ENCODE measurements at regions not wholly inside any gene's neighbourhood (a gene's known extent, or its start where the extent isn't known, plus 50 kb on each side); places are given as distances from the start of the nearest gene placed in this dataset.
A peak's percentile ranks its signal among the peaks of the same experiment; 100 is the strongest.

GRCh38 chr7:136259074-136259473, 281.9 kb upstream of the MTPN start:
- H3K27me3 ChIP-seq (ENCODE audit: insufficient read depth, low read length, poor library complexity) = no peaks in the 10 kb centered on the region
- no peak overlapping the region for H4K8ac ChIP-seq (ENCODE audit: low read depth, low read length)
- WGBS (ENCODE audit: extremely low coverage, insufficient coverage, low lambda C conversion rate) = no CpG with 5 or more reads among the region's 4 CpGs
- H2AK5ac ChIP-seq (ENCODE audit: low read length) = no peak overlapping the region
- H3K79me1 ChIP-seq (ENCODE audit: low read length) = no peaks in the 10 kb centered on the region
- no peak overlapping the region for H3K4ac ChIP-seq (ENCODE audit: low read depth, low read length)
- no peak overlapping the region for H3K23ac ChIP-seq (ENCODE audit: low read length)
- no peak overlapping the region for H4K5ac ChIP-seq (ENCODE audit: low read length)
- H3K36me3 ChIP-seq (ENCODE audit: control insufficient read depth, insufficient read depth, low read length) = no peaks in the 10 kb centered on the region
- no peak overlapping the region for H3K4me2 ChIP-seq (ENCODE audit: low read length)
- H3K18ac ChIP-seq (ENCODE audit: low read length) = no peak overlapping the region
- H3K4me1 ChIP-seq (ENCODE audit: control insufficient read depth, low read depth, low read length) = no peaks in the 10 kb centered on the region
- no peak for DNase-seq
- no peak overlapping the region for H3K4me3 ChIP-seq (ENCODE audit: low read length)
- H3K56ac ChIP-seq (ENCODE audit: low read length) = no peak overlapping the region
- H3K27ac ChIP-seq (ENCODE audit: low read depth, low read length) = no peak overlapping the region
- H2BK120ac ChIP-seq (ENCODE audit: low read depth, low read length) = no peak overlapping the region
- no peak overlapping the region for H3K9ac ChIP-seq (ENCODE audit: low read length)
- H2BK15ac ChIP-seq (replicated peaks; ENCODE audit: low read depth) = no peak overlapping the region
- H3K79me2 ChIP-seq (ENCODE audit: control insufficient read depth, insufficient read depth, low read length) = no peaks in the 10 kb centered on the region
- H2BK5ac ChIP-seq (ENCODE audit: low read length) = no peak overlapping the region

- Histone ChIP-seq H3K23ac (ENCODE audit: low read length) (no peak overlapping the region), H3K9ac (ENCODE audit: low read length) (no peak overlapping the region), H2BK120ac (ENCODE audit: low read depth, low read length) (no peak overlapping the region), H2BK5ac (ENCODE audit: low read length) (no peak overlapping the region), H2AK5ac (ENCODE audit: low read length) (no peak overlapping the region), H2BK15ac (replicated peaks; ENCODE audit: low read depth) (no peak overlapping the region), H3K79me1 (ENCODE audit: low read length) (no peaks in the 10 kb centered on the region), H3K56ac (ENCODE audit: low read length) (no peak overlapping the region), H3K4me1 (ENCODE audit: control insufficient read depth, low read depth, low read length) (no peaks in the 10 kb centered on the region), H4K5ac (ENCODE audit: low read length) (no peak overlapping the region), H3K4me3 (ENCODE audit: low read length) (no peak overlapping the region), H3K4ac (ENCODE audit: low read depth, low read length) (no peak overlapping the region), H4K8ac (ENCODE audit: low read depth, low read length) (no peak overlapping the region), H3K27ac (ENCODE audit: low read depth, low read length) (no peak overlapping the region), H3K27me3 (ENCODE audit: insufficient read depth, low read length, poor library complexity) (no peaks in the 10 kb centered on the region), H3K4me2 (ENCODE audit: low read length) (no peak overlapping the region), H3K18ac (ENCODE audit: low read length) (no peak overlapping the region), H3K79me2 (ENCODE audit: control insufficient read depth, insufficient read depth, low read length) (no peaks in the 10 kb centered on the region), H3K36me3 (ENCODE audit: control insufficient read depth, insufficient read depth, low read length) (no peaks in the 10 kb centered on the region)
- no CpG with 5 or more reads among the region's 3 CpGs for WGBS (ENCODE audit: extremely low coverage, insufficient coverage, low lambda C conversion rate)
- DNase-seq = no peak
These were observed 279.3 kb upstream of the MTPN start for GRCh38 chr7:136256491-136256890.

GRCh38 chr7:136254148-136254547, 277.0 kb upstream of the MTPN start:
- no peak for DNase-seq
- WGBS (ENCODE audit: extremely low coverage, insufficient coverage, low lambda C conversion rate) = no CpG with 5 or more reads among the region's 6 CpGs
- no peak overlapping the region for H3K4ac ChIP-seq (ENCODE audit: low read depth, low read length)
- H3K27ac ChIP-seq (ENCODE audit: low read depth, low read length) = no peak overlapping the region
- no peak overlapping the region for H4K8ac ChIP-seq (ENCODE audit: low read depth, low read length)
- H3K4me2 ChIP-seq (ENCODE audit: low read length) = no peak overlapping the region
- H3K36me3 ChIP-seq (ENCODE audit: control insufficient read depth, insufficient read depth, low read length) = no peaks in the 10 kb centered on the region
- no peak overlapping the region for H3K56ac ChIP-seq (ENCODE audit: low read length)
- no peaks in the 10 kb centered on the region for H3K79me2 ChIP-seq (ENCODE audit: control insufficient read depth, insufficient read depth, low read length)
- H4K5ac ChIP-seq (ENCODE audit: low read length) = no peak overlapping the region
- H3K18ac ChIP-seq (ENCODE audit: low read length) = no peak overlapping the region
- H3K9ac ChIP-seq (ENCODE audit: low read length) = no peak overlapping the region
- H3K23ac ChIP-seq (ENCODE audit: low read length) = no peak overlapping the region
- H3K27me3 ChIP-seq (ENCODE audit: insufficient read depth, low read length, poor library complexity) = no peaks in the 10 kb centered on the region
- no peak overlapping the region for H2BK5ac ChIP-seq (ENCODE audit: low read length)
- H2BK120ac ChIP-seq (ENCODE audit: low read depth, low read length) = no peak overlapping the region
- no peak overlapping the region for H3K4me3 ChIP-seq (ENCODE audit: low read length)
- no peaks in the 10 kb centered on the region for H3K79me1 ChIP-seq (ENCODE audit: low read length)
- no peaks in the 10 kb centered on the region for H3K4me1 ChIP-seq (ENCODE audit: control insufficient read depth, low read depth, low read length)
- no peak overlapping the region for H2BK15ac ChIP-seq (replicated peaks; ENCODE audit: low read depth)
- H2AK5ac ChIP-seq (ENCODE audit: low read length) = no peak overlapping the region

- DNase-seq = peak; percentile 36
- Histone ChIP-seq H3K4me3 (ENCODE audit: low read length) (no peak overlapping the region), H3K4me1 (ENCODE audit: control insufficient read depth, low read depth, low read length) (no peaks in the 10 kb centered on the region), H3K27ac (ENCODE audit: low read depth, low read length) (no peak overlapping the region), H3K18ac (ENCODE audit: low read length) (no peak overlapping the region), H4K5ac (ENCODE audit: low read length) (no peak overlapping the region), H3K4me2 (ENCODE audit: low read length) (no peak overlapping the region), H3K79me2 (ENCODE audit: control insufficient read depth, insufficient read depth, low read length) (no peaks in the 10 kb centered on the region), H2BK120ac (ENCODE audit: low read depth, low read length) (no peak overlapping the region), H2AK5ac (ENCODE audit: low read length) (no peak overlapping the region), H3K79me1 (ENCODE audit: low read length) (no peaks in the 10 kb centered on the region), H3K56ac (ENCODE audit: low read length) (no peak overlapping the region), H2BK5ac (ENCODE audit: low read length) (no peak overlapping the region), H2BK15ac (replicated peaks; ENCODE audit: low read depth) (no peak overlapping the region), H3K23ac (ENCODE audit: low read length) (no peak overlapping the region), H3K36me3 (ENCODE audit: control insufficient read depth, insufficient read depth, low read length) (no peaks in the 10 kb centered on the region), H3K9ac (ENCODE audit: low read length) (no peak overlapping the region), H3K4ac (ENCODE audit: low read depth, low read length) (no peak overlapping the region), H3K27me3 (ENCODE audit: insufficient read depth, low read length, poor library complexity) (no peaks in the 10 kb centered on the region), H4K8ac (ENCODE audit: low read depth, low read length) (no peak overlapping the region)
- WGBS (ENCODE audit: extremely low coverage, insufficient coverage, low lambda C conversion rate) = no CpG with 5 or more reads among the region's 3 CpGs
These were observed 274.7 kb upstream of the MTPN start for GRCh38 chr7:136251826-136252225.

GRCh38 chr7:136247211-136247610, 270.1 kb upstream of the MTPN start:
- no peaks in the 10 kb centered on the region for H3K36me3 ChIP-seq (ENCODE audit: control insufficient read depth, insufficient read depth, low read length)
- H2BK5ac ChIP-seq (ENCODE audit: low read length) = no peak overlapping the region
- H3K4me1 ChIP-seq (ENCODE audit: control insufficient read depth, low read depth, low read length) = no peaks in the 10 kb centered on the region
- no peak overlapping the region for H4K5ac ChIP-seq (ENCODE audit: low read length)
- WGBS (ENCODE audit: extremely low coverage, insufficient coverage, low lambda C conversion rate) = no CpG with 5 or more reads among the region's 1 CpG
- DNase-seq = no peak
- no peak overlapping the region for H3K18ac ChIP-seq (ENCODE audit: low read length)
- no peak overlapping the region for H3K9ac ChIP-seq (ENCODE audit: low read length)
- H3K56ac ChIP-seq (ENCODE audit: low read length) = no peak overlapping the region
- H3K79me2 ChIP-seq (ENCODE audit: control insufficient read depth, insufficient read depth, low read length) = no peaks in the 10 kb centered on the region
- no peak overlapping the region for H2BK120ac ChIP-seq (ENCODE audit: low read depth, low read length)
- no peak overlapping the region for H3K4me3 ChIP-seq (ENCODE audit: low read length)
- H3K4me2 ChIP-seq (ENCODE audit: low read length) = no peak overlapping the region
- no peaks in the 10 kb centered on the region for H3K79me1 ChIP-seq (ENCODE audit: low read length)
- H3K27ac ChIP-seq (ENCODE audit: low read depth, low read length) = no peak overlapping the region
- H2BK15ac ChIP-seq (replicated peaks; ENCODE audit: low read depth) = no peak overlapping the region
- no peak overlapping the region for H3K23ac ChIP-seq (ENCODE audit: low read length)
- no peak overlapping the region for H3K4ac ChIP-seq (ENCODE audit: low read depth, low read length)
- no peak overlapping the region for H2AK5ac ChIP-seq (ENCODE audit: low read length)
- H4K8ac ChIP-seq (ENCODE audit: low read depth, low read length) = no peak overlapping the region
- no peaks in the 10 kb centered on the region for H3K27me3 ChIP-seq (ENCODE audit: insufficient read depth, low read length, poor library complexity)

GRCh38 chr7:136245327-136246004, 268.3 kb upstream of the MTPN start:
- no peak overlapping the region for H2BK15ac ChIP-seq (replicated peaks; ENCODE audit: low read depth)
- no peak overlapping the region for H2BK120ac ChIP-seq (ENCODE audit: low read depth, low read length)
- no peak overlapping the region for H2BK5ac ChIP-seq (ENCODE audit: low read length)
- no peak overlapping the region for H3K27ac ChIP-seq (ENCODE audit: low read depth, low read length)
- H3K27me3 ChIP-seq (ENCODE audit: insufficient read depth, low read length, poor library complexity) = no peaks in the 10 kb centered on the region
- H3K23ac ChIP-seq (ENCODE audit: low read length) = no peak overlapping the region
- no peak for DNase-seq
- no peaks in the 10 kb centered on the region for H3K36me3 ChIP-seq (ENCODE audit: control insufficient read depth, insufficient read depth, low read length)
- H3K79me1 ChIP-seq (ENCODE audit: low read length) = no peaks in the 10 kb centered on the region
- no peak overlapping the region for H3K4me3 ChIP-seq (ENCODE audit: low read length)
- H3K4me1 ChIP-seq (ENCODE audit: control insufficient read depth, low read depth, low read length) = no peaks in the 10 kb centered on the region
- H4K8ac ChIP-seq (ENCODE audit: low read depth, low read length) = no peak overlapping the region
- H3K9ac ChIP-seq (ENCODE audit: low read length) = no peak overlapping the region
- 100% methylated on average over 1 of the region's 3 CpGs for WGBS (ENCODE audit: extremely low coverage, insufficient coverage, low lambda C conversion rate)
- no peaks in the 10 kb centered on the region for H3K79me2 ChIP-seq (ENCODE audit: control insufficient read depth, insufficient read depth, low read length)
- H3K56ac ChIP-seq (ENCODE audit: low read length) = no peak overlapping the region
- no peak overlapping the region for H3K18ac ChIP-seq (ENCODE audit: low read length)
- no peak overlapping the region for H2AK5ac ChIP-seq (ENCODE audit: low read length)
- no peak overlapping the region for H3K4ac ChIP-seq (ENCODE audit: low read depth, low read length)
- H4K5ac ChIP-seq (ENCODE audit: low read length) = no peak overlapping the region
- H3K4me2 ChIP-seq (ENCODE audit: low read length) = no peak overlapping the region
